ENCODE measurements at regions not wholly inside any gene's neighbourhood (a gene's known extent, or its start where the extent isn't known, plus 50 kb on each side); places are given as distances from the start of the nearest gene placed in this dataset.
A peak's percentile ranks its signal among the peaks of the same experiment; 100 is the strongest.

DNA sequence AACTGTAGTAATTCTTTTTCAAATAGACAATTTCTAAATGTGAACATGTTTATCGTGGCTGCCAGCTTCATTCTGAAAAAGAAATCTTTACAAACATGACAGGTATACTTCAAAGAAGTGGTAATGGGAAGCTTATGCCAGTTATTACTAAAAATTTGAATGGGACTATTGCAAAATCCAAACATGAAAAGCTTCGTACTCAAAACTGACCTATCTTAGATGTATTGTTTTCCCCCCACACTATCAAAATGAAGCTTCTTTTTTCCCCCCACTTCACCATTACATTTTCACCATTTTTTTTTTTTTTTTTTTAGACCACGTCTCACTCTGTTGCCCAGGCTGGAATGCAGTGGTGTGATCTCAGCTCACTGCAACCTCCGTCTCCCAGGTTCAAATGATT, 50.4 kb upstream of the SERTAD2 start:
- DNase-seq: no peak

DNA sequence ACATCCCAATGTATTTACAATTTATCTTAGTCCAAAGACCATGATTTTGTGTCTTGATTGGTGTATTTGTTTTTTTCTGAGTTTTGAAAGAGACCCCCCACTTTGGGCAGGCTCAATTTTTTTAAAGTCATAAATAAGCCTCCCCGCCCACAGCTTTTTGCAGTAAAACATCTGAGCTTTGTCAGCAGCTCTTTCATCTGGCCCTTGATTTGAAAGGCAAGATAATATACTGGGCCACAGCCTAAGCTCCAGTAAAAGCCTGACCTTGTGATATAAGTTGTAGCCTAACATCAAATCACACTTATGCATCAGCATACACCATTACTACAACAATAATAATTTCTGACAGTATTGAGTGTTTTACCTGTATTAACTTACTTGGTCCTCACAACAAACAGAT, 51.3 kb upstream of the SERTAD2 start:
- no peak for DNase-seq

- no peak for DNase-seq
Measured at GRCh38 chr2:64707276-64707675, 53.6 kb upstream of the SERTAD2 start.

- no peak for DNase-seq
Measured at GRCh38 chr2:64708829-64709228, 55.1 kb upstream of the SERTAD2 start.

- no peak for DNase-seq
Measured at GRCh38 chr2:64711252-64711800, 57.6 kb upstream of the SERTAD2 start.

DNA sequence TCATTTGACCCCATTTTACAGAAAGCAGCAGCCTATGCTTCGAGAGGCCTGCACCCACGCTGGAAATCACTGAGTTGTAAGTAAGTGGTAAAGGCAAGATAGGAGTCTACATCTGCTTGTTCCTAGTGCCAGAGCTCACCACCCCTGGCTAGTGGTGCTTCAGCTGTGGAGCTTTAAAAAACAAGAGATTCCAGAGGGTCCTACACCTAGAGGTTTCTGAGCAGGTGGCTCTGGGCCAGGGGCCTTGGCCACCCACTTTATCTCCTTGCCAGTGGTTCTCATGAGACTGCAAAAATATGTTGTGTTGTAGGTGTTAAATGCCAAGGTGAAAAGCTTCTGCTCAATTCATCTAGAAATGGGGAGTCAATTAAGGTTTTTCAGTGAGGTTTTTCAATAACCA, 60.0 kb upstream of the SERTAD2 start:
- no peak for DNase-seq

- DNase-seq: no peak
Measured at GRCh38 chr2:64716569-64716968, 62.9 kb upstream of the SERTAD2 start.

DNA sequence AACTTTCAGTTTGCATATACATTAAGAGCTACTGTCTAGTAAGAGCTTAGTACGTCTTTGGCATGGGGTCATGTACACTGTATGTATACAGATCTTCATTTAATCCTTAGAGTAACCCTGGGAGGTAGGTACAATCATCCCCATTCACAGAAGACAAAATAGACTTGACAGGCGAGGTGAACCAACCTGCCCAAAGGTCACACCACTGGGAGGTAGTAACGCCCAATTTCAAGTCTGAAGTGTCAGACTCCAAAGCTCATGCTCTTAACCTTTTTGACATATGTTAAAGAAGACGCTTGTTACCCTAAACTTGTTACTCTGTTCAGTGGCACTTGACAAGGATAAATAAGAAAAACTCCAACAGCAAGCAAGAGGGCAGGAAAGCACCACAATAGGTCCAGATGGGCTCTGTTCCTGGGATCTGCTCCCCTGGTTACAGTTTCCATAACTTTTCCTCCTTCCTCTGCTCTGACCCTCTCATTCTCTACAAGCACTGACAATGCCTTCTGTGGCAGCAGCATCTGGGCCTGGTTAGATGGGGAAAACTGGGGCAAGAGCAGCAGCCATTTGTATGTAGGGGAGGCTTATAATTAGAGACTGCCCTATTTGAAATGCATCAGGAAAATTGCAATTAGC, 64.7 kb upstream of the SERTAD2 start:
- no peak for DNase-seq

GRCh38 chr2:64720535-64721319, 67.0 kb upstream of the SERTAD2 start:
- DNase-seq: no peak

- DNase-seq: no peak
Measured at GRCh38 chr2:64721320-64721623, 67.6 kb upstream of the SERTAD2 start.

DNA sequence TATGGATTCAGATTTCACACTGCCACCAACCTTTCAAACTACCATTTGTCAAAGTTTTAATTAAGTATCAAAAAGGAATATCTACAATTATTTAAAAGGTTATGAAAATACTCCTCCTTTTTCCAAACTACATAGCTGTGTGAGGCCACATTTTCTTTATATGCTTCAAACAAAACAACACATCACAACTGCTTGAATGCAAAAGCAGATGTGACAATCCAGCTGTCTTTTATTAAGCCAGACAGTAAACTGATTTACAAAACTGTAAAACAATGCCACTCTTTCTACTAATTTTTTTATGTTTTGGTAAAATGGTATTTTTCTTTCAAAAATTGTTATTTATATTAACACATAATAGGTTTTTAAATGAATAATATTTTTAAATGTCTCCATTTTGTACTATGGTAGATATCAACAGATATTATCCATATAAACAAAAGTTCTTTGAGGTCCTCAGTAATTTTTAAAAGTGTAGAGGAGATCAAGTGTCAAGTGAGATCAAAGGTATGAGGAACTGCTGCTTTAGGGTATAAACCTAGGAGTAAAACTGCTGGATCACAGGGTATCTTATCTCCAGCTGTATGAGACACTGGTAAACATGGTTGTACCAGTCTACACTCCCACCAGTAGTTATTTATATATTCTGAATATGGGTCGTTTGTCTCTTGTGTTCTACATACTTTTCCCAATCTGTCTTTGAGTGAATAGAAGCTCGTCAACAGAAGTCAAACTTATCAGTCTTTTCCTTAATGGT, 68.8 kb upstream of the SERTAD2 start:
- no peak for DNase-seq

DNA sequence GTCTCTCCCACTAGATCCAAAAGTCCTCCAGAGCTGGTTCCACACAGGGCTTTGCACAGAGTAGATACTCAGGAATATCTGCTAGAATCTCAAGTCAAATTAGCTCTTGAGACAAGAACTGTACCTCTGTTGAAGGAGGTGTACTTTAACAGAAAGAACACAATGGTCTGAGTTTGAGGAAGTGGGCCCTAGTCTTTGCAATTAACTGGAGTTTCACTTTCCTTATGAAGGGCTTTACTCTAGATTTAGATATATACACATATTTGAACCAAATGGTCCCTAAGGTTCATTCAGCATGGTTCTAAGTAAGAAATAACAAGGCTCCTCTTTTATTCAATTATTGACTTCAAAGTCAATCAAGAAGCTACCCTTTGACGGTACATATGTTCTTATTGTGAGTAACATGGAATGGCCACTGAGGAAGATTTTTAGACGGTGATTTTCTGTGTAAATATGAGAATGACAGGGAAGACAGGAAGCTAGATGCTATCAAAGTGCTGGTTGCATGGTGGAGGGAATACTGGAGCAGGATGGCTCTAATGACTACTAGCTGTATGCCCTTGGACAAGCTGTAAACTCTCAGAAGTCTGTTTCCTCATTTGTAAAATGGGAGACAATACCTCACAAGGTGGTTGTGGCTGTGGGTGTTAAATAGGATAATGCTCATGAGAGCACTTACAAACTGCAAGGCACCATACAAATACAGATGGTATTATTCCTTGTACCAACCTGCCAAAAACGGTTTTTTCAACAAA, 73.5 kb upstream of the SERTAD2 start:
- DNase-seq: no peak

- no peak for DNase-seq
Measured at GRCh38 chr2:64727843-64728463, 74.2 kb upstream of the SERTAD2 start.

GRCh38 chr2:64730551-64731262, 77.0 kb upstream of the SERTAD2 start:
- peak; percentile 10 for DNase-seq

DNA sequence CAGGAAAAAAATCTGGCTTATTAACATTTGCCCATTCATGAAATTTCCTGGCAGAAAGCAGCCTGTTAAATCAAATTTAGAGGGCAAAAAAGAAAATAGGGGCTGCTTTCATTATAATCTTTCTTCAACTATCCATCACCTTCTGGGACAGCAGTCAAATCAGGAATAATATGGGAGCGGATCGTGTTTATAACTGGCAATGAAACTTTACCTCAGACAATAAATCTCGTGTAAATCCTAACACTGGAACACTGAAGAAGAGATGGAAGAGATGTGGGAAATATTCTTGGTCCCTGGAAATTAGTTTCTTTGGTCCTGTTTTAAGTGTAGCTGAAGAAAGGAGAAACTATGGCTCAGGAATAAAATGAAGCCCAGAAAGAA, 77.5 kb upstream of the SERTAD2 start:
- no peak for DNase-seq

DNA sequence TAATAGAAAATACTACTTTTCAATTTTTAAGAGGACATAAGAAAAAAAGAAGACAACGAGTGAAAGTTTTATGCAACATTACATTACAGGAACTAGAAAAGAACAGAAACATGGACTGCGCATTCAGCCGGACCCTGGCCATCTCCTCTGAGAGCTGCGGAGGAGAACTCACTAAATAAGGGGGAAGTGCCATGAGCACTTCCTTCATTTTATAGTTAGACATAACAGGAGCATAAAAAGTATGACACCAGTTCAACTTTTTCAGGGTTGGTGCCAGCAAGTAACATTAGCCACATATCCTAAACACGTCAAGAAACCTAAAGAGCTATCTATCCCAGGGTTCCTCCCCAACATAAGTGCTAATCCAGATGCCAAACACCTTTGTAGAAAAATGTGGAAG, 78.0 kb upstream of the SERTAD2 start:
- DNase-seq: no peak

DNA sequence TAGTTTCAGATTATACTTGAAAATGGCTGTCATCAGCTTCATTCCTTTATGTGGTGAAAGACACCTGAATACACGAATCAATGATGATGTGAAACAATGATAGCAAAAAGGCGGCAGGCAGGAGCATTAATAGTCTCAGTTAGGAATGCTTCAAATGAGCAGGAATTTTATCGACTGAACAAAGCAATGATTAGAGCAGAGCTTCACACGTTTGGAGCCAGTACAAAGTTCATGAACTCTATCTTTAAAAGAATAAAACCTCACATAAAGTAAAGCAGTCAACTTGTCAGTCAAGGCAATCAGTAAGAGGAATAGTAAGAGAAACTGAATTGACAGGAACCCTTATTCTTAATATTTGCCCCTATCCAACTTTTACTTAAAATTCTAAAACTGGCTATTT, 78.4 kb upstream of the SERTAD2 start:
- no peak for DNase-seq

DNA sequence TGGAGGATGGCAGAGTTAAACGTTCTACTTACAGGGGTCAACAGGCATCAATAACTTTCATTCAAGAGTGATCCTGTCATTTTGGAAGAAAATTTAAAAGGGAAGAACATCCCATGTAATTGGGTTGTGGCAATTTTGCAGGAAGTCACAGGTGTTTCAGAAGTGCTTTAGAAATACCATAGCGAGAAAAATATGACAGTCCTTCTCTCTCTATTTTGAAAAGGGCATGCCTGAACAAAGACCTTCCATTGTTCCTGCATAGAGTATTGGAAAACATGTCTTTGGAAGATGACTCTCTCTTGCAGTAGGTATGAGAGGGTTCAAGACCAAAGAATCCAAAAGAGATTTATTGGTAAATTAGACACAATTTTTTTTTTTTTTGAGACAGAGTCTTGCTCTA, 81.8 kb upstream of the SERTAD2 start:
- DNase-seq: no peak

GRCh38 chr2:64737547-64737946, 83.8 kb upstream of the SERTAD2 start:
- no peak for DNase-seq

DNA sequence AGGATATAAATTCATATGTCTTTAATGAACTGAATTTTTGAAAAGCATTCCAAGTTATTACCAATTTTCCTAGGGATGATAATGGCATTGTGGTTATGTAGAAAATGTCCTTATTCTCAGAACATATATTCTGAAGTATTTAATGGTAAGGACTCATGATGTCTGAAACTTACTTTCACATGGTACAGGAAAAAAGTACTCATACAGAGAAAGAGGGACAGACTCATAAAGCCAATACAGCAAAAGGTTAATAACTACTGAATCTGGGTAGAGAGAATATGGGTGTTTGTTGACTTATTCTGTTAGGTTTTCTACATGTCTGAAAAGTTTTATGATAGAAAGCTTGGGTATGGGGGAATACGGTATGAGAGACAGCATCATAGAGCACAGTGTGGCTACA, 84.3 kb upstream of the SERTAD2 start:
- DNase-seq: no peak

- DNase-seq: no peak
Measured at GRCh38 chr2:64742678-64743077, 89.0 kb upstream of the SERTAD2 start.

- DNase-seq: no peak
Measured at GRCh38 chr2:64743739-64744330, 90.1 kb upstream of the SERTAD2 start.
